ENCODE measurements at regions not wholly inside any gene's neighbourhood (a gene's known extent, or its start where the extent isn't known, plus 50 kb on each side); places are given as distances from the start of the nearest gene placed in this dataset.

GRCh38 chr6:153574231-153574630 lies 443.1 kb upstream of the RGS17 start:
- no peak for DNase-seq (ENCODE audit: low read depth)
- TF ChIP-seq CTCF (IDR thresholded peaks at IDR 0.05; ENCODE audit: low read depth, low read length, missing control alignments): no peak
- no peak overlapping the region for H3K4me3 ChIP-seq (ENCODE audit: low read depth, low read length)

GRCh38 chr6:153572371-153572770 lies 441.3 kb upstream of the RGS17 start:
- TF ChIP-seq CTCF (IDR thresholded peaks at IDR 0.05; ENCODE audit: low read depth, low read length, missing control alignments): no peak

GRCh38 chr6:153568628-153569027 lies 437.5 kb upstream of the RGS17 start:
- DNase-seq (ENCODE audit: low read depth): no peak
- H3K4me3 ChIP-seq (ENCODE audit: low read depth, low read length): no peak overlapping the region
- TF ChIP-seq CTCF (IDR thresholded peaks at IDR 0.05; ENCODE audit: low read depth, low read length, missing control alignments): no peak

More at GRCh38 chr6:153572371-153572770, 441.3 kb upstream of the RGS17 start:
- no peak overlapping the region for H3K4me3 ChIP-seq (ENCODE audit: low read depth, low read length)
- DNase-seq (ENCODE audit: low read depth): no peak

- DNase-seq (ENCODE audit: low read depth): no peak
- no peak for TF ChIP-seq CTCF (IDR thresholded peaks at IDR 0.05; ENCODE audit: low read depth, low read length, missing control alignments)
- H3K4me3 ChIP-seq (ENCODE audit: low read depth, low read length): no peak overlapping the region
Measured at GRCh38 chr6:153564803-153565202, 433.7 kb upstream of the RGS17 start.

- DNase-seq (ENCODE audit: low read depth): no peak
- no peak for TF ChIP-seq CTCF (IDR thresholded peaks at IDR 0.05; ENCODE audit: low read depth, low read length, missing control alignments)
- no peak overlapping the region for H3K4me3 ChIP-seq (ENCODE audit: low read depth, low read length)
Measured at GRCh38 chr6:153563001-153563400, 431.9 kb upstream of the RGS17 start.

GRCh38 chr6:153553627-153554026 lies 422.5 kb upstream of the RGS17 start:
- TF ChIP-seq CTCF (IDR thresholded peaks at IDR 0.05; ENCODE audit: low read depth, low read length, missing control alignments): peak; percentile 48
- no peak overlapping the region for H3K4me3 ChIP-seq (ENCODE audit: low read depth, low read length)
- no peak for DNase-seq (ENCODE audit: low read depth)

GRCh38 chr6:153539602-153540001 lies 408.5 kb upstream of the RGS17 start:
- TF ChIP-seq CTCF (IDR thresholded peaks at IDR 0.05; ENCODE audit: low read depth, low read length, missing control alignments): no peak
- DNase-seq (ENCODE audit: low read depth): no peak

More at GRCh38 chr6:153539602-153540001, 408.5 kb upstream of the RGS17 start:
- no peak overlapping the region for H3K4me3 ChIP-seq (ENCODE audit: low read depth, low read length)

All from GM12864 (cell line).